Common myeloid progenitor, CD34-positive (primary cell): ENCODE measurements at regions not wholly inside any gene's neighbourhood (a gene's known extent, or its start where the extent isn't known, plus 50 kb on each side); places are given as distances from the start of the nearest gene placed in this dataset.

Experiments
- CTCF ChIA-PET: fragments of 350-600 bp; sonication (Branson Sonifier 250); formaldehyde crosslinking; loops from one replicate; lab custom pipeline; 2021; ENCODE audit warnings: antibody characterized with exemption; lab: Charles Lee
- POLR2A ChIA-PET: fragments of 350-600 bp; sonication (Branson Sonifier 250); formaldehyde crosslinking; loops from one replicate; lab custom pipeline; 2021; ENCODE audit warnings: antibody characterized with exemption; lab: Charles Lee
- DNase-seq, 3 donors: peaks; one replicate each; pipeline versions ENCODE4 v3.0.0 to v3.0.0-alpha.2; 2013
- H3K27ac ChIP-seq, 2 experiments: 1 replicate in 1 of 2; 2 replicates in 1 of 2; pipeline ENCODE4 v1.7.0; 2013; ENCODE audit warnings: inconsistent platforms in 2 of 2, low read length in 2 of 2, mild to moderate bottlenecking in 2 of 2, low read depth in 1 of 2, moderate library complexity in 1 of 2; ENCODE audit not compliant: severe bottlenecking in 2 of 2, insufficient read depth in 1 of 2, poor library complexity in 1 of 2
- H3K27me3 ChIP-seq, 5 experiments: replicated peaks in 2 of 5; 1 replicate in 3 of 5; 2 replicates in 2 of 5; pipeline versions ENCODE4 v1.6.1 to v1.7.0; 2013; ENCODE audit warnings: low read length in 4 of 5, mild to moderate bottlenecking in 2 of 5, moderate library complexity in 2 of 5, inconsistent platforms in 1 of 5; ENCODE audit not compliant: insufficient read depth in 5 of 5, control insufficient read depth in 4 of 5
- H3K36me3 ChIP-seq, 4 experiments: 1 replicate in 2 of 4; 2 replicates in 2 of 4; pipeline versions ENCODE4 v1.6.1 to v1.7.0; 2013; ENCODE audit warnings: low read length in 3 of 4, control low read depth in 1 of 4, mild to moderate bottlenecking in 1 of 4; ENCODE audit not compliant: control insufficient read depth in 4 of 4, insufficient read depth in 4 of 4
- H3K4me1 ChIP-seq, 4 experiments: 1 replicate in 3 of 4; 2 replicates in 1 of 4; pipeline versions ENCODE4 v1.6.1 to v1.7.1; 2013; ENCODE audit warnings: low read length in 3 of 4, mild to moderate bottlenecking in 3 of 4, control low read depth in 1 of 4, inconsistent platforms in 1 of 4, moderate library complexity in 1 of 4; ENCODE audit not compliant: control insufficient read depth in 4 of 4, insufficient read depth in 4 of 4; ENCODE audit errors: control extremely low read depth in 1 of 4
- H3K4me3 ChIP-seq, 7 experiments: 1 replicate in 4 of 7; 2 replicates in 3 of 7; pipeline versions ENCODE4 v1.5.1 to v1.7.0; 2013; ENCODE audit warnings: mild to moderate bottlenecking in 7 of 7, low read length in 6 of 7, moderate library complexity in 6 of 7, inconsistent platforms in 2 of 7, low read depth in 2 of 7, control low read depth in 1 of 7; ENCODE audit not compliant: insufficient read depth in 4 of 7, control insufficient read depth in 1 of 7; ENCODE audit errors: extremely low read depth in 1 of 7
- H3K9me3 ChIP-seq, 5 experiments: 1 replicate in 4 of 5; 2 replicates in 1 of 5; pipeline versions ENCODE4 v1.6.1 to v1.7.1; 2013; ENCODE audit warnings: low read length in 4 of 5, mild to moderate bottlenecking in 2 of 5, inconsistent platforms in 1 of 5, low read depth in 1 of 5, moderate library complexity in 1 of 5; ENCODE audit not compliant: control insufficient read depth in 4 of 5, insufficient read depth in 2 of 5; ENCODE audit errors: control extremely low read depth in 1 of 5
- WGBS: methylation state at CpG from one replicate; pipeline ENCODE4 v1.1.5; 2013; ENCODE audit not compliant: insufficient coverage; 5-methylcytosine and 5-hydroxymethylcytosine counted together

GRCh38 chr11:79578116-79578515 lies 137.3 kb upstream of the TENM4 start:
- Histone ChIP-seq H3K36me3 (no peaks in the 10 kb centered on the region), H3K4me3 (no peak overlapping the region), H3K27ac (no peak overlapping the region), H3K9me3 (no peaks in the 10 kb centered on the region), H3K27me3 (no peaks in the 10 kb centered on the region), H3K4me1 (no peaks in the 10 kb centered on the region)
- WGBS = 94% methylated on average over 3 of the region's 5 CpGs
- CTCF ChIA-PET = no interaction called here
- no peak for DNase-seq
- POLR2A ChIA-PET = no interaction called here

GRCh38 chr11:79575701-79576100 lies 134.9 kb upstream of the TENM4 start:
- Histone ChIP-seq H3K27ac (no peak overlapping the region), H3K9me3 (no peaks in the 10 kb centered on the region), H3K27me3 (no peaks in the 10 kb centered on the region), H3K4me1 (no peaks in the 10 kb centered on the region), H3K4me3 (no peak overlapping the region), H3K36me3 (no peaks in the 10 kb centered on the region)
- POLR2A ChIA-PET = no interaction called here
- 100% methylated on average over 1 of the region's 1 CpG for WGBS
- DNase-seq = no peak
- CTCF ChIA-PET = no interaction called here

- CTCF ChIA-PET = no interaction called here
- POLR2A ChIA-PET = no interaction called here
These were observed 129.3 kb upstream of the TENM4 start for GRCh38 chr11:79570104-79570503.

GRCh38 chr11:79564288-79564925 lies 123.6 kb upstream of the TENM4 start:
- CTCF ChIA-PET = no interaction called here
- Histone ChIP-seq H3K36me3 (no peaks in the 10 kb centered on the region), H3K27ac (no peak overlapping the region), H3K4me1 (no peaks in the 10 kb centered on the region), H3K9me3 (peaks cover 0 to 2% (median 0%) of the 10 kb centered on the region in 5 experiments), H3K27me3 (no peaks in the 10 kb centered on the region), H3K4me3 (no peak overlapping the region)
- WGBS = 96% methylated on average over 4 of the region's 5 CpGs
- POLR2A ChIA-PET = no interaction called here
- DNase-seq = no peak

More at GRCh38 chr11:79570104-79570503, 129.3 kb upstream of the TENM4 start:
- Histone ChIP-seq H3K4me1 (no peaks in the 10 kb centered on the region), H3K27ac (no peak overlapping the region), H3K36me3 (no peaks in the 10 kb centered on the region), H3K27me3 (no peaks in the 10 kb centered on the region), H3K9me3 (peaks cover 0 to 6% (median 0%) of the 10 kb centered on the region in 5 experiments), H3K4me3 (no peak overlapping the region)
- WGBS = 0% methylated on average over 1 of the region's 2 CpGs
- DNase-seq = no peak

- Histone ChIP-seq H3K36me3 (no peaks in the 10 kb centered on the region), H3K27ac (no peak overlapping the region), H3K4me3 (no peak overlapping the region), H3K9me3 (no peaks in the 10 kb centered on the region), H3K4me1 (no peaks in the 10 kb centered on the region), H3K27me3 (no peaks in the 10 kb centered on the region)
- CTCF ChIA-PET = no interaction called here
- DNase-seq = no peak
- POLR2A ChIA-PET = interaction anchor here (0.6 kb wide), 1 partner anchor 1337 kb away, joined by 3 read pairs; no protein-coding TSS in a partner anchor
These were observed 120.7 kb upstream of the TENM4 start for GRCh38 chr11:79561496-79561895.

GRCh38 chr11:79550809-79551208 lies 110.0 kb upstream of the TENM4 start:
- Histone ChIP-seq H3K36me3 (no peaks in the 10 kb centered on the region), H3K4me1 (no peaks in the 10 kb centered on the region), H3K27me3 (peaks cover 0 to 1% (median 0%) of the 10 kb centered on the region in 5 experiments), H3K4me3 (no peak overlapping the region), H3K27ac (no peak overlapping the region), H3K9me3 (no peaks in the 10 kb centered on the region)
- ChIA-PET POLR2A (no interaction called here), CTCF (no interaction called here)
- no peak for DNase-seq

- H3K27ac ChIP-seq = no peak overlapping the region
These were observed 106.4 kb upstream of the TENM4 start for GRCh38 chr11:79547256-79547655.

More at GRCh38 chr11:79547256-79547655, 106.4 kb upstream of the TENM4 start:
- CTCF ChIA-PET = no interaction called here
- no peaks in the 10 kb centered on the region for H3K4me1 ChIP-seq
- no peak overlapping the region for H3K4me3 ChIP-seq
- POLR2A ChIA-PET = no interaction called here
- no peak for DNase-seq
- H3K36me3 ChIP-seq = no peaks in the 10 kb centered on the region
- H3K9me3 ChIP-seq = no peaks in the 10 kb centered on the region
- peaks cover 0 to 1% (median 0%) of the 10 kb centered on the region in 5 experiments for H3K27me3 ChIP-seq
